HepG2 (cell line): ENCODE measurements at regions not wholly inside any gene's neighbourhood (a gene's known extent, or its start where the extent isn't known, plus 50 kb on each side); places are given as distances from the start of the nearest gene placed in this dataset.
A peak's percentile ranks its signal among the peaks of the same experiment; 100 is the strongest.

Experiments used
- BORCS8-MEF2B ChIP-seq: sonication (generic); formaldehyde crosslinking; IDR thresholded peaks from 2 replicates; pipeline ENCODE4 v1.8.0; 2022; ENCODE audit warnings: mild to moderate bottlenecking, missing genetic modification reagents
- CHD2 ChIP-seq: IDR thresholded peaks from 2 replicates; pipeline ENCODE4 v1.6.1; 2011; ENCODE audit warnings: low read depth, low read length, improper control_type of control experiment
- CTCF ChIP-seq: sonication (generic); formaldehyde crosslinking; IDR thresholded peaks from 2 replicates; pipeline ENCODE4 v1.5.0; 2020; ENCODE audit warnings: mild to moderate bottlenecking, missing genetic modification reagents, moderate library complexity
- FOSL2 ChIP-seq: sonication (generic); formaldehyde crosslinking; IDR thresholded peaks from 2 replicates; pipeline ENCODE4 v1.4.0; 2020; ENCODE audit warnings: missing genetic modification reagents
- GATA4 ChIP-seq: sonication (generic); IDR thresholded peaks from 2 replicates; pipeline ENCODE4 v1.6.1; 2016; ENCODE audit warnings: antibody characterized with exemption, low read depth, borderline replicate concordance
- GMEB1 ChIP-seq: sonication (generic); formaldehyde crosslinking; IDR thresholded peaks from 2 replicates; pipeline ENCODE4 v1.5.1; 2020; ENCODE audit warnings: missing genetic modification reagents, mild to moderate bottlenecking, borderline replicate concordance
- HDAC1 ChIP-seq: sonication (generic); formaldehyde crosslinking; IDR thresholded peaks from 2 replicates; pipeline ENCODE4 v1.5.1; 2020; ENCODE audit warnings: mild to moderate bottlenecking, missing genetic modification reagents
- JARID2 ChIP-seq: sonication (generic); formaldehyde crosslinking; IDR thresholded peaks from 2 replicates; pipeline ENCODE4 v1.8.1; 2023; ENCODE audit warnings: missing genetic modification reagents, inconsistent platforms; ENCODE audit not compliant: insufficient replicate concordance
- KDM5A ChIP-seq: fragments of 200-600 bp; sonication (generic); IDR thresholded peaks from 2 replicates; pipeline ENCODE4 v1.7.0; 2018; ENCODE audit warnings: antibody characterized with exemption, mild to moderate bottlenecking, low read length, borderline replicate concordance
- KDM5B ChIP-seq: sonication (generic); formaldehyde crosslinking; IDR thresholded peaks from 2 replicates; pipeline ENCODE4 v1.4.0; 2020; ENCODE audit warnings: missing genetic modification reagents, mild to moderate bottlenecking, borderline replicate concordance
- NFYB ChIP-seq: sonication (generic); formaldehyde crosslinking; IDR thresholded peaks from 2 replicates; pipeline ENCODE4 v1.4.0; 2020; ENCODE audit warnings: missing genetic modification reagents
- POLR2AphosphoS5 ChIP-seq: IDR thresholded peaks from 2 replicates; pipeline ENCODE4 v1.6.1; 2012; ENCODE audit warnings: low read depth, low read length
- SALL1 ChIP-seq: sonication (generic); formaldehyde crosslinking; IDR thresholded peaks from 2 replicates; pipeline ENCODE4 v1.8.0; 2022; ENCODE audit warnings: mild to moderate bottlenecking, missing genetic modification reagents
- SOX6 ChIP-seq, 2 experiments: fragments of 450-650 bp in 1 of 2; sonication (generic) in 1 of 2; formaldehyde crosslinking in 1 of 2; IDR thresholded peaks; 2 replicates each; pipeline versions ENCODE4 v1.4.0 to v1.6.1; 2017 to 2020; ENCODE audit warnings: antibody characterized with exemption in 1 of 2, mild to moderate bottlenecking in 1 of 2, missing genetic modification reagents in 1 of 2
- TEAD2 ChIP-seq: sonication (generic); formaldehyde crosslinking; IDR thresholded peaks from 2 replicates; pipeline ENCODE4 v1.9.0; 2021; ENCODE audit warnings: missing genetic modification reagents
- TFAP4 ChIP-seq: sonication (generic); IDR thresholded peaks from 2 replicates; pipeline ENCODE4 v1.6.1; 2016; ENCODE audit warnings: low read depth, borderline replicate concordance
- THYN1 ChIP-seq: sonication (generic); formaldehyde crosslinking; IDR thresholded peaks from 2 replicates; pipeline ENCODE4 v1.8.1; 2023; ENCODE audit warnings: low read depth, mild to moderate bottlenecking, moderate library complexity, missing genetic modification reagents, borderline replicate concordance
- ZNF225 ChIP-seq: sonication (generic); formaldehyde crosslinking; IDR thresholded peaks from 2 replicates; pipeline ENCODE4 v1.4.0; 2020; ENCODE audit warnings: mild to moderate bottlenecking, missing genetic modification reagents
- ZNF44 ChIP-seq: sonication (generic); formaldehyde crosslinking; IDR thresholded peaks from 2 replicates; pipeline ENCODE4 v1.5.1; 2020; ENCODE audit warnings: mild to moderate bottlenecking, missing genetic modification reagents
- ZNF609 ChIP-seq: sonication (generic); formaldehyde crosslinking; IDR thresholded peaks from 2 replicates; pipeline ENCODE4 v1.4.0; 2020; ENCODE audit warnings: mild to moderate bottlenecking, missing genetic modification reagents, borderline replicate concordance
- ZNF740 ChIP-seq: sonication (generic); formaldehyde crosslinking; IDR thresholded peaks from 2 replicates; pipeline ENCODE4 v1.4.0; 2020; ENCODE audit warnings: missing genetic modification reagents

- TF ChIP-seq ZNF740 (no peak), CTCF (CRISPR knock-in tag) (no peak), NFYB (no peak), SALL1 (CRISPR knock-in tag) (peak; percentile 65), TFAP4 (peak; percentile 15; the same call in 1 of the 2 replicates), ZNF225 (CRISPR knock-in tag) (no peak), KDM5A (no peak), POLR2AphosphoS5 (no peak), KDM5B (CRISPR knock-in tag) (no peak), TEAD2 (no peak), GATA4 (no peak), ZNF44 (CRISPR knock-in tag) (no peak), THYN1 (CRISPR knock-in tag) (no peak), FOSL2 (CRISPR knock-in tag) (peak; percentile 34; the same call in 1 of the 2 replicates), GMEB1 (CRISPR knock-in tag) (no peak), HDAC1 (CRISPR knock-in tag) (peak; percentile 69), ZNF609 (peak; percentile 23; the same call in 1 of the 2 replicates), JARID2 (CRISPR knock-in tag) (no peak), SOX6 (IDR thresholded peaks at IDR 0.05) (no peak), SOX6 (CRISPR knock-in tag; IDR thresholded peaks at IDR 0.05) (peak; percentile 81), BORCS8-MEF2B (CRISPR knock-in tag) (no peak), CHD2 (no peak)
These were observed 456.5 kb downstream of the OMA1 start (continued) for GRCh38 chr1:58089898-58090534.
